ENCODE measurements at regions not wholly inside any gene's neighbourhood (a gene's known extent, or its start where the extent isn't known, plus 50 kb on each side); places are given as distances from the start of the nearest gene placed in this dataset.

DNA sequence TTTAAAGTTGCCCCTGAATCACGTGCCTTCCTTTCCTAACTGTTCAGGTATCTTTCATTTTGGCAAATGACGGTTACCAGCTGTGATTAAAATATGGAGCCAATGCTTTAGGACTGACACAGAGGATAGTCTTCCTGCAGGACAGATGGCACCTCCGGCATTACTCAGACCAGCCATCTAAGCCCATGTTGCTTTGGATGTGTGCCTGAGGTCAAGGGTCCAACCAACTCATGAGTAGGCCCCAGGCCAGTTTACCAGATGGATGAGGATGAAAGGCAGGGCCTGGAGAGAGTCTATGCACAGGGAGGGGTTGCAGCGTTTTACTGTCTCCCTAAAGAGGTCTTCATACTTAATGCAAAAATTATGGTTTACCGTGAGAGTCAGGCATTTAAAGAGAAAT is 174.0 kb upstream of the GATB start:
- Histone ChIP-seq H3K4me1 (ENCODE audit: insufficient read depth, poor library complexity, severe bottlenecking) (no peaks in the 10 kb centered on the region), H3K9me3 (ENCODE audit: severe bottlenecking) (no peaks in the 10 kb centered on the region), H3K27ac (ENCODE audit: poor library complexity, severe bottlenecking) (no peak overlapping the region), H3K36me3 (ENCODE audit: low read depth) (no peaks in the 10 kb centered on the region), H3K4me3 (ENCODE audit: severe bottlenecking) (no peak overlapping the region), H3K27me3 (ENCODE audit: insufficient read depth, poor library complexity, severe bottlenecking) (no peaks in the 10 kb centered on the region)
- no peak for ATAC-seq (ENCODE audit: low read depth)
- DNase-seq (ENCODE audit: low spot score), result no peak
- TF ChIP-seq, protein P1, sequence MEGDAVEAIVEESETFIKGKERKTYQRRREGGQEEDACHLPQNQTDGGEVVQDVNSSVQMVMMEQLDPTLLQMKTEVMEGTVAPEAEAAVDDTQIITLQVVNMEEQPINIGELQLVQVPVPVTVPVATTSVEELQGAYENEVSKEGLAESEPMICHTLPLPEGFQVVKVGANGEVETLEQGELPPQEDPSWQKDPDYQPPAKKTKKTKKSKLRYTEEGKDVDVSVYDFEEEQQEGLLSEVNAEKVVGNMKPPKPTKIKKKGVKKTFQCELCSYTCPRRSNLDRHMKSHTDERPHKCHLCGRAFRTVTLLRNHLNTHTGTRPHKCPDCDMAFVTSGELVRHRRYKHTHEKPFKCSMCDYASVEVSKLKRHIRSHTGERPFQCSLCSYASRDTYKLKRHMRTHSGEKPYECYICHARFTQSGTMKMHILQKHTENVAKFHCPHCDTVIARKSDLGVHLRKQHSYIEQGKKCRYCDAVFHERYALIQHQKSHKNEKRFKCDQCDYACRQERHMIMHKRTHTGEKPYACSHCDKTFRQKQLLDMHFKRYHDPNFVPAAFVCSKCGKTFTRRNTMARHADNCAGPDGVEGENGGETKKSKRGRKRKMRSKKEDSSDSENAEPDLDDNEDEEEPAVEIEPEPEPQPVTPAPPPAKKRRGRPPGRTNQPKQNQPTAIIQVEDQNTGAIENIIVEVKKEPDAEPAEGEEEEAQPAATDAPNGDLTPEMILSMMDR (IDR thresholded peaks at IDR 0.05; ENCODE audit: poor library complexity, severe bottlenecking), result no peak

DNA sequence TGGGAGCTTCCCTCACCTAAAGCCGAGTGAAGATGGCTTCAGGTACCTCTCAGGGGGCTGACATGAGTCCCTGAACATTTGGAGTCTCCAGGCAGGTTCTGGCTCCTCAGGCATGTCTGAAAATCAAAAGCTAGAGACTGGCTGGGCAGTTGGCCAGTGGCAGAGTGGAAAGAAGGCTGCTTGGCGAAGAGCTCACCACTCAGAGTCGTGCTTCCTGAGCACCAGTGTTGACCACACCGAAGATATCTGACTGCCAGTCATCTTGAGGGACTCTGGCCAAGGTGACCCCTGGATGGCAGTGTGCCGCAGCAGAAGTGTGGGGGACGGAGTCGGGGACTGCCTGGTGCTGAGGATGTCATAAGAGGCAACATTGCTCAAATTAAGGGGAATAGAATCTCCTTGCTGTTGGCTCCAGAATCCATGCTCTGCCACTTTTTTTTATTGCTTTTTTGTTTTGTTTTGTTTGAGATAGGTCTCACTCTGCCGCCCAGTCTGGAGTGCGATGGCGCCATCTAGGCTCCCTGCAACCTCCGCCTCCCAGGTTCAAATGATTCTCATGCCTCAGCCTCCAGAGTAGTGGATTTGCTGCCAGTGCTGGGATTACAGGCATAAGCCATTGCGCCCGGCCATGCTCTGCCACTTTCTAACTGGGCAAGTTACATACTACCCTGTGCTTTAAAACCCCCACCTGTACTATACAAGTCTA is 172.5 kb upstream of the GATB start:
- Histone ChIP-seq H3K4me3 (ENCODE audit: severe bottlenecking) (no peak overlapping the region), H3K4me1 (ENCODE audit: insufficient read depth, poor library complexity, severe bottlenecking) (no peaks in the 10 kb centered on the region), H3K9me3 (ENCODE audit: severe bottlenecking) (no peaks in the 10 kb centered on the region), H3K27me3 (ENCODE audit: insufficient read depth, poor library complexity, severe bottlenecking) (no peaks in the 10 kb centered on the region), H3K36me3 (ENCODE audit: low read depth) (no peaks in the 10 kb centered on the region), H3K27ac (ENCODE audit: poor library complexity, severe bottlenecking) (no peak overlapping the region)
- ATAC-seq (ENCODE audit: low read depth) (no peak), DNase-seq (ENCODE audit: low spot score) (no peak)
- TF ChIP-seq, protein P1 (IDR thresholded peaks at IDR 0.05; ENCODE audit: poor library complexity, severe bottlenecking), result no peak

DNA sequence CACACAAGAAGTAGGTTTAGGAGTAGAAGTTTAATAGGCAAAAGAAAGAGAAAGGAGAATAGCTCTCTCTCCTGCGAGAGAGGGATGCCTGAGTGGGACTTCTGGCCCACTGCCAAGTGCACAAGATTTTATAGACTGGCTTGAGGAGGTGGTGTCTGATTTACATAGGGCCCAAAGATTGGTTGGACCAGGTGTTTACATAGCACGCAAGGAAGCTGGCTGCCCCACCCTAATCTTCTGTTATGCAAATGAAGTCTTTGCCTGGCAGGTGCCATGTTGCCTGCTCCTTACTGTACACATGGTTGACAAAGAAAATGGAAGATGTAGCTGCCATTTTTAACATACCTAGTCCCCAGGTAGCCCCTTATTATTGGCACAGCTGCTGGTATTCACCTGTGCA is 170.8 kb upstream of the GATB start:
- Histone ChIP-seq H3K4me1 (ENCODE audit: insufficient read depth, poor library complexity, severe bottlenecking) (no peaks in the 10 kb centered on the region), H3K36me3 (ENCODE audit: low read depth) (no peaks in the 10 kb centered on the region), H3K27ac (ENCODE audit: poor library complexity, severe bottlenecking) (no peak overlapping the region), H3K9me3 (ENCODE audit: severe bottlenecking) (no peaks in the 10 kb centered on the region), H3K27me3 (ENCODE audit: insufficient read depth, poor library complexity, severe bottlenecking) (no peaks in the 10 kb centered on the region), H3K4me3 (ENCODE audit: severe bottlenecking) (no peak overlapping the region)
- DNase-seq (ENCODE audit: low spot score) (no peak), ATAC-seq (ENCODE audit: low read depth) (no peak)
- TF ChIP-seq, protein P1 (IDR thresholded peaks at IDR 0.05; ENCODE audit: poor library complexity, severe bottlenecking), result no peak

DNA sequence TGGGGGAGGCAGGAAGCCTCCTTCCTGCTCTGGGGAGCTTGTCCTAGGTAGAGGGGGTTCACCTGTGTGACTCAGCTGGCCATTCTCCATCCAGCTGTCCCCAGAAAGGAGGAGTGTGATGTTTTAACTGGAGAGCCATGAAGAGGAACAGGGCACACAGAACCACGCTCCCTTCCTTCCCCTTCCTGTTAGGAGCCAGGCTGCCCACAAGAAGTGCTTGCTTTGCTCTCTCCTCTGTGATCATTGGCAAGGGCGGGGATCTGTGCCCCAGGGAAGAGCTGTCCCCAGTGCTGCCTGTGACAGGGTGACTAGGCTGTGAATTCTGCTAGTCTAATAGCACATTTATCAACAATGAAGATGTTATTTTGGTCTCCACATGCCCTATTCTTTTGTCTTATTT is 169.6 kb upstream of the GATB start:
- no peaks in the 10 kb centered on the region for H3K4me1 ChIP-seq (ENCODE audit: insufficient read depth, poor library complexity, severe bottlenecking)
- H3K9me3 ChIP-seq (ENCODE audit: severe bottlenecking), result no peaks in the 10 kb centered on the region
- DNase-seq (ENCODE audit: low spot score), result no peak
- H3K36me3 ChIP-seq (ENCODE audit: low read depth), result no peaks in the 10 kb centered on the region
- no peak for ATAC-seq (ENCODE audit: low read depth)
- no peak overlapping the region for H3K4me3 ChIP-seq (ENCODE audit: severe bottlenecking)
- H3K27ac ChIP-seq (ENCODE audit: poor library complexity, severe bottlenecking), result no peak overlapping the region
- H3K27me3 ChIP-seq (ENCODE audit: insufficient read depth, poor library complexity, severe bottlenecking), result no peaks in the 10 kb centered on the region
- TF ChIP-seq, protein P1 (IDR thresholded peaks at IDR 0.05; ENCODE audit: poor library complexity, severe bottlenecking), result no peak

DNA sequence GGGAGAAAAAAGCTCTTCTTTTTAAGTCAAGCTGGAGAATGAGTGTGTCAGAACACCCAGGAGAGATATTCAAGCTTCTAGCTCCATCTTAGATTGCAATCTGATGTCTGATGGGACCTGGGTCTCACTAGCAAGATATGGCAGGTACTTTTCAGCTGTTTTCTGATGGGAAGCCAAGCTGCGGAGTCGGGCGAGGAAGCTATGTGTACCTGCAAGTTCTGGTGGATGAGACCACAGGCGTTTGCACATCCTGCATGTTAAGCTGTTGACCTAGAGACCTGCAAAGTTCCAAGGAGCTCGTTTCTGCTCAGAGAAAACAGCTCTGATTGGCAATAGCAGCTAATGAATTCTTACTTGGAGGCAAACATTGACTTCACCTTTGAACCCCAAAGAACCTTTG is 167.3 kb upstream of the GATB start:
- TF ChIP-seq, protein P1 (IDR thresholded peaks at IDR 0.05; ENCODE audit: poor library complexity, severe bottlenecking), result no peak
- no peaks in the 10 kb centered on the region for H3K27me3 ChIP-seq (ENCODE audit: insufficient read depth, poor library complexity, severe bottlenecking)
- no peaks in the 10 kb centered on the region for H3K4me1 ChIP-seq (ENCODE audit: insufficient read depth, poor library complexity, severe bottlenecking)
- no peaks in the 10 kb centered on the region for H3K9me3 ChIP-seq (ENCODE audit: severe bottlenecking)
- H3K27ac ChIP-seq (ENCODE audit: poor library complexity, severe bottlenecking), result no peak overlapping the region
- ATAC-seq (ENCODE audit: low read depth) (no peak), DNase-seq (ENCODE audit: low spot score) (no peak)
- H3K4me3 ChIP-seq (ENCODE audit: severe bottlenecking), result no peak overlapping the region
- H3K36me3 ChIP-seq (ENCODE audit: low read depth), result no peaks in the 10 kb centered on the region
